ENCODE measurements at regions not wholly inside any gene's neighbourhood (a gene's known extent, or its start where the extent isn't known, plus 50 kb on each side); places are given as distances from the start of the nearest gene placed in this dataset.
"Not testable (repeated sequence)": the region's sequence is repeated elsewhere in the genome, so short reads cannot be mapped to it uniquely, and the experiment has no call there.

DNA sequence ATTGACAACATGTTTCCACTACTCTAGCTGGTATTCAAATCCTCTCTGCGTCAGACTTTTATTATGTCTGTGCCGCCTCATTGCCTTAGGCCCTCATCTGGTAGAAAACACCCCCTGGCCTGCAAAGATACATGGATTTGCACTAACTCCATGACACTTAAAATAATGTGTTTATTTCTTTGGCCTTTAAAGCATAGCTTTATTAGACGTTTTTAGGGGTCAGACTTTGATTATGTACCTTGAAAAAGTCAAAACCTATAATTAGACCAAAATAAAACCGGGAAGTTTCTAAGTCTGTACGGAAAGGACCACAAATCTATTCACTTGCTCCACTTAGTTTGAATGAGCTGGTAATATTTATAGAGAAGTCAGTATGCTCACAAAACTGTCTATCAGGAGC lies 357.9 kb upstream of the NOX3 start:
- DNase-seq (no peak), ATAC-seq (ENCODE audit: insufficient read depth, low FRiP score) (no peak)
- WGBS, 2 donors: 87 to 88% methylated on average over 5 of the region's 5 CpGs
- Histone ChIP-seq H3K27ac (ENCODE audit: low read depth in 1 of 2, low read length in 1 of 2) (no peak overlapping the region), H3K27me3 (ENCODE audit: control insufficient read depth in 3 of 3, insufficient read depth in 3 of 3, low read length in 2 of 3) (no peaks in the 10 kb centered on the region), H3K36me3 (ENCODE audit: control insufficient read depth in 4 of 4, insufficient read depth in 4 of 4, low read length in 4 of 4) (no peaks in the 10 kb centered on the region), H3K4me3 (no peak overlapping the region), H3K9me3 (ENCODE audit: control insufficient read depth in 4 of 4, insufficient read depth in 3 of 4, low read length in 3 of 4) (no peaks in the 10 kb centered on the region), H3K4me1 (ENCODE audit: control insufficient read depth in 5 of 5, insufficient read depth in 5 of 5, low read length in 5 of 5) (no peaks in the 10 kb centered on the region), H3K9ac (ENCODE audit: insufficient read depth in 1 of 2, low read length in 2 of 2) (no peak overlapping the region)
- TF ChIP-seq, protein P1, sequence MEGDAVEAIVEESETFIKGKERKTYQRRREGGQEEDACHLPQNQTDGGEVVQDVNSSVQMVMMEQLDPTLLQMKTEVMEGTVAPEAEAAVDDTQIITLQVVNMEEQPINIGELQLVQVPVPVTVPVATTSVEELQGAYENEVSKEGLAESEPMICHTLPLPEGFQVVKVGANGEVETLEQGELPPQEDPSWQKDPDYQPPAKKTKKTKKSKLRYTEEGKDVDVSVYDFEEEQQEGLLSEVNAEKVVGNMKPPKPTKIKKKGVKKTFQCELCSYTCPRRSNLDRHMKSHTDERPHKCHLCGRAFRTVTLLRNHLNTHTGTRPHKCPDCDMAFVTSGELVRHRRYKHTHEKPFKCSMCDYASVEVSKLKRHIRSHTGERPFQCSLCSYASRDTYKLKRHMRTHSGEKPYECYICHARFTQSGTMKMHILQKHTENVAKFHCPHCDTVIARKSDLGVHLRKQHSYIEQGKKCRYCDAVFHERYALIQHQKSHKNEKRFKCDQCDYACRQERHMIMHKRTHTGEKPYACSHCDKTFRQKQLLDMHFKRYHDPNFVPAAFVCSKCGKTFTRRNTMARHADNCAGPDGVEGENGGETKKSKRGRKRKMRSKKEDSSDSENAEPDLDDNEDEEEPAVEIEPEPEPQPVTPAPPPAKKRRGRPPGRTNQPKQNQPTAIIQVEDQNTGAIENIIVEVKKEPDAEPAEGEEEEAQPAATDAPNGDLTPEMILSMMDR (IDR thresholded peaks at IDR 0.05; ENCODE audit: control extremely low read depth, extremely low read depth): no peak

DNA sequence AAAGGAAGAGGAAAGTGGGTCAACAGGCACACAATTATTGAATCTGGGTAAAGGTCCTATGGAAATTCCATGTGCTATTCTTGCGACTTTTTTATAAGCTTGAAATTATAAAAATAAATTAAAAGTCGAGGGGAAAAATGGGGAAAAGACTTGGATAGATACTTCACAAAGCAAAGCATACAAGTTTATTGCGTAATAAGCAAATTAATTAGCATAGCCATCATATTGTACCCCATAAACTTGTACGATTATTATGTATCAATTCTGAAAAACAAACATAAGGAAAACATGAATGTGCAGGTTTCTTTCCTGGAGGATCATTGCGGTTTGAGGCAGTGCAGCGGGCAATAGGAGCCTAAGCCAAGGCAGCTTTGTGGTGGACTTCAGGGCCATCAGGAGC lies 351.6 kb upstream of the NOX3 start:
- no peaks in the 10 kb centered on the region for H3K9me3 ChIP-seq (ENCODE audit: control insufficient read depth in 4 of 4, insufficient read depth in 3 of 4, low read length in 3 of 4)
- TF ChIP-seq, protein P1 (IDR thresholded peaks at IDR 0.05; ENCODE audit: control extremely low read depth, extremely low read depth): no peak
- H3K4me1 ChIP-seq (ENCODE audit: control insufficient read depth in 5 of 5, insufficient read depth in 5 of 5, low read length in 5 of 5): no peaks in the 10 kb centered on the region
- 88 to 90% methylated on average over 6 of the region's 6 CpGs for WGBS, 2 donors
- H3K27me3 ChIP-seq (ENCODE audit: control insufficient read depth in 3 of 3, insufficient read depth in 3 of 3, low read length in 2 of 3): no peaks in the 10 kb centered on the region
- H3K27ac ChIP-seq (ENCODE audit: low read depth in 1 of 2, low read length in 1 of 2): no peak overlapping the region
- DNase-seq: no peak
- no peak for ATAC-seq (ENCODE audit: insufficient read depth, low FRiP score)
- H3K9ac ChIP-seq (ENCODE audit: insufficient read depth in 1 of 2, low read length in 2 of 2): no peak overlapping the region
- no peak overlapping the region for H3K4me3 ChIP-seq
- no peaks in the 10 kb centered on the region for H3K36me3 ChIP-seq (ENCODE audit: control insufficient read depth in 4 of 4, insufficient read depth in 4 of 4, low read length in 4 of 4)

DNA sequence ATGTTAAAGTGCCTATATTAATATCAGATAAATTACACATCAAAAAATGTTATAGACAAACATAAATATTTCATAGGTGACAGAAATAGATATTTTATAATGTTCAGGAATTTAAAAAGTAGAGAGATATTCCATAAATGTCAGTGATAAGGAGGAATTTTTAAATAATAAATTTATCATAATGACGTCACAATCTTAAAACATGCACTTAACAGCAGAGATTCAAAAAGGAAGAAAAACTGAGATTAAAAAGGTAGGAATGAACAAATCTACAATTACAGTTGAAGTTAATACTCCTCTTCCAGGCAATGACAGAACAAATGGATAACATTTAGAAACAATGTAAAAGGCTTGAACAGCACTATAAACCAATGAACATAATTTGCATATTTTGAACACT lies 345.4 kb upstream of the NOX3 start:
- no peak for ATAC-seq (ENCODE audit: insufficient read depth, low FRiP score)
- Histone ChIP-seq H3K4me3 (no peak overlapping the region), H3K27me3 (ENCODE audit: control insufficient read depth in 3 of 3, insufficient read depth in 3 of 3, low read length in 2 of 3) (no peaks in the 10 kb centered on the region), H3K27ac (ENCODE audit: low read depth in 1 of 2, low read length in 1 of 2) (no peak overlapping the region), H3K4me1 (ENCODE audit: control insufficient read depth in 5 of 5, insufficient read depth in 5 of 5, low read length in 5 of 5) (no peaks in the 10 kb centered on the region), H3K9ac (ENCODE audit: insufficient read depth in 1 of 2, low read length in 2 of 2) (no peak overlapping the region), H3K9me3 (ENCODE audit: control insufficient read depth in 4 of 4, insufficient read depth in 3 of 4, low read length in 3 of 4) (peaks cover 0 to 4% (median 0%) of the 10 kb centered on the region in 4 donors), H3K36me3 (ENCODE audit: control insufficient read depth in 4 of 4, insufficient read depth in 4 of 4, low read length in 4 of 4) (no peaks in the 10 kb centered on the region)
- TF ChIP-seq, protein P1 (IDR thresholded peaks at IDR 0.05; ENCODE audit: control extremely low read depth, extremely low read depth): no peak
- 90 to 93% methylated on average over 1 of the region's 1 CpG for WGBS, 2 donors
- DNase-seq: no peak

DNA sequence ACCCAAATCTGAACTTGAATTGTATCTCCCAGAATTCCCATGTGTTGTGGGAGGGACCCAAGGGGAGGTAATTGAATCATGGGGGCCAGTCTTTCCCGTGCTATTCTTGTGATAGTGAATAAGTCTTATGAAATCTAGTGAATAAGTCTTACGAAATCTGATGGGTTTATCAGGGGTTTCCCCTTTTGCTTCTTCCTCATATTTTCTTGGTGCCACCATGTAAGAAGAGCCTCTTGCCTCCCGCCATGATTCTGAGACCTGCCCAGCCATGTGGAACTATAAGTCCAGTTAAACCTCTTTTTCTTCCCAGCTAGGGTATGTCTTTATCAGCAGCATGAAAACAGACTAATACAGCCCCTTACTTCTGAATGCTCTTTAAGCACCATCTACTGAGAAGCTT lies 343.2 kb upstream of the NOX3 start:
- not testable (repeated sequence) for H3K9me3 ChIP-seq (ENCODE audit: control insufficient read depth in 4 of 4, insufficient read depth in 3 of 4, low read length in 3 of 4); H3K4me1 ChIP-seq (ENCODE audit: control insufficient read depth in 5 of 5, insufficient read depth in 5 of 5, low read length in 5 of 5); H3K27ac ChIP-seq (ENCODE audit: low read depth in 1 of 2, low read length in 1 of 2); H3K36me3 ChIP-seq (ENCODE audit: control insufficient read depth in 4 of 4, insufficient read depth in 4 of 4, low read length in 4 of 4); H3K27me3 ChIP-seq (ENCODE audit: control insufficient read depth in 3 of 3, insufficient read depth in 3 of 3, low read length in 2 of 3); H3K4me3 ChIP-seq; DNase-seq; H3K9ac ChIP-seq (ENCODE audit: insufficient read depth in 1 of 2, low read length in 2 of 2); ATAC-seq (ENCODE audit: insufficient read depth, low FRiP score)
- WGBS, 2 donors: 64 to 69% methylated on average over 3 of the region's 3 CpGs
